ENCODE measurements at regions not wholly inside any gene's neighbourhood (a gene's known extent, or its start where the extent isn't known, plus 50 kb on each side); places are given as distances from the start of the nearest gene placed in this dataset.

DNA sequence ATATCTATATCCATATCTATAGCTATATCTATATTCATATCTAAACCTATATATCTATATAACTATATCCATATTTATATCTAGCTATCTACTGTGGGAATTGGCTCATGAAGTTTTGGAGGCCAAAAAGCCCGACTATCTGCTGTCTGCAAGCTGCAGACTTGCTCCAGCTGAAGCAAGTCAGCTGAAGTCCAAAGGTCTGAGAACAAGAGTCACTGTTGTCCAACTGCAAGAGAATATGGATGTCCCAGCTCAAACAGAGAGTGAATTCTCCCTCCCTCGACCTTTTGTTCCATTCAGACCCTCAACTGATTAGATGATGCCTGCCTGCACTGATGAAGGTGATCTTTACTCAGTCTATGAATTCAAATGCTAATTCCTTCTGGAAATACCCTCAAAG is 63.3 kb upstream of the VCX start:
- Histone ChIP-seq H3K4ac (ENCODE audit: low read depth in 1 of 2, low read length in 2 of 2) (no peak overlapping the region), H2BK120ac (ENCODE audit: low read depth, low read length) (no peak overlapping the region), H3K4me3 (ENCODE audit: insufficient read depth in 1 of 2, low read depth in 1 of 2, low read length in 2 of 2) (no peak overlapping the region), H3K9ac (ENCODE audit: low read length) (no peak overlapping the region), H2AK5ac (ENCODE audit: low read length, severe bottlenecking) (no peak overlapping the region), H3K4me1 (ENCODE audit: control insufficient read depth, insufficient read depth, low read depth, low read length) (no peaks in the 10 kb centered on the region), H3K36me3 (ENCODE audit: control insufficient read depth in 1 of 2, insufficient read depth in 2 of 2, low read depth in 1 of 2, low read length in 2 of 2) (no peaks in the 10 kb centered on the region), H2BK12ac (ENCODE audit: low read length in 2 of 2) (no peak overlapping the region), H2BK15ac (ENCODE audit: low read depth, poor library complexity, severe bottlenecking) (no peak overlapping the region), H2BK5ac (ENCODE audit: low read depth, low read length, poor library complexity, severe bottlenecking) (no peak overlapping the region), H3K27ac (ENCODE audit: low read length, poor library complexity, severe bottlenecking) (no peak overlapping the region), H3K4me2 (ENCODE audit: low read length, poor library complexity, severe bottlenecking) (no peak overlapping the region), H3K9me3 (ENCODE audit: control insufficient read depth, low read length) (peaks cover 10% of the 10 kb centered on the region), H2AFZ (ENCODE audit: low read depth, low read length) (no peak overlapping the region), H3K18ac (ENCODE audit: low read depth in 1 of 2, low read length in 2 of 2) (no peak overlapping the region), H3K23ac (ENCODE audit: low read length in 2 of 2) (no peak overlapping the region), H3K79me1 (replicated peaks; ENCODE audit: low read length, poor library complexity, severe bottlenecking) (no peaks in the 10 kb centered on the region), H3K27me3 (ENCODE audit: control insufficient read depth in 1 of 2, insufficient read depth in 1 of 2, low read length in 2 of 2) (no peaks in the 10 kb centered on the region), H3K14ac (ENCODE audit: low read length in 2 of 2) (no peak overlapping the region), H4K91ac (ENCODE audit: low read length) (no peak overlapping the region), H4K8ac (ENCODE audit: low read length) (no peak overlapping the region)
- WGBS = 37% methylated on average over 2 of the region's 2 CpGs
- no peak for DNase-seq

DNA sequence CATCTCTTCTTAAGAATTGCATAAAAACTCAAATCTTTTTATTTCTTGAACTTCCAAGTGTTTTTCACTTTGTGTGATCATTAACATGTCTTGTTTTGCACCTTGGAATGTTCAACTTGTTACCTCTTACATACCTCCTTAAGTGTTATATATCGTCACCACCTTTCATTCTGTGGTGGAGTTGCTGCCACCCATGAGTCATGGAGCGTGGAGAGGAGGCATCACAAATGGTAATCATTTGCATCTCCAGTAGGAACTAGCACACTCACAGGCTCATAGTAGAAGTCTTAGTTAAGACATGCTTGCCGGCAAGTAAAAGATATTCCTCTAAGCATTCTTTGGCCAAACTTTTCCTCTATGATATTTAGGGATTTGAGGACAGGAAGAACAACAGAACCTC is 67.0 kb upstream of the VCX start:
- H3K9me3 ChIP-seq (ENCODE audit: control insufficient read depth, low read length) = peaks cover 8% of the 10 kb centered on the region
- no peak overlapping the region for H2BK120ac ChIP-seq (ENCODE audit: low read depth, low read length)
- H3K4me3 ChIP-seq (ENCODE audit: insufficient read depth in 1 of 2, low read depth in 1 of 2, low read length in 2 of 2) = no peak overlapping the region
- WGBS = 69% methylated on average over 2 of the region's 3 CpGs
- H3K27ac ChIP-seq (ENCODE audit: low read length, poor library complexity, severe bottlenecking) = no peak overlapping the region
- H2BK5ac ChIP-seq (ENCODE audit: low read depth, low read length, poor library complexity, severe bottlenecking) = no peak overlapping the region
- no peaks in the 10 kb centered on the region for H3K79me1 ChIP-seq (replicated peaks; ENCODE audit: low read length, poor library complexity, severe bottlenecking)
- H3K27me3 ChIP-seq (ENCODE audit: control insufficient read depth in 1 of 2, insufficient read depth in 1 of 2, low read length in 2 of 2) = no peaks in the 10 kb centered on the region
- no peak overlapping the region for H2AFZ ChIP-seq (ENCODE audit: low read depth, low read length)
- H4K91ac ChIP-seq (ENCODE audit: low read length) = no peak overlapping the region
- H4K8ac ChIP-seq (ENCODE audit: low read length) = no peak overlapping the region
- no peak overlapping the region for H3K23ac ChIP-seq (ENCODE audit: low read length in 2 of 2)
- H3K18ac ChIP-seq (ENCODE audit: low read depth in 1 of 2, low read length in 2 of 2) = no peak overlapping the region
- H2BK15ac ChIP-seq (ENCODE audit: low read depth, poor library complexity, severe bottlenecking) = no peak overlapping the region
- no peaks in the 10 kb centered on the region for H3K36me3 ChIP-seq (ENCODE audit: control insufficient read depth in 1 of 2, insufficient read depth in 2 of 2, low read depth in 1 of 2, low read length in 2 of 2)
- H3K14ac ChIP-seq (ENCODE audit: low read length in 2 of 2) = no peak overlapping the region
- DNase-seq = no peak
- no peak overlapping the region for H3K4me2 ChIP-seq (ENCODE audit: low read length, poor library complexity, severe bottlenecking)
- no peak overlapping the region for H2AK5ac ChIP-seq (ENCODE audit: low read length, severe bottlenecking)
- no peak overlapping the region for H2BK12ac ChIP-seq (ENCODE audit: low read length in 2 of 2)
- H3K4ac ChIP-seq (ENCODE audit: low read depth in 1 of 2, low read length in 2 of 2) = no peak overlapping the region
- H3K9ac ChIP-seq (ENCODE audit: low read length) = no peak overlapping the region
- no peaks in the 10 kb centered on the region for H3K4me1 ChIP-seq (ENCODE audit: control insufficient read depth, insufficient read depth, low read depth, low read length)

DNA sequence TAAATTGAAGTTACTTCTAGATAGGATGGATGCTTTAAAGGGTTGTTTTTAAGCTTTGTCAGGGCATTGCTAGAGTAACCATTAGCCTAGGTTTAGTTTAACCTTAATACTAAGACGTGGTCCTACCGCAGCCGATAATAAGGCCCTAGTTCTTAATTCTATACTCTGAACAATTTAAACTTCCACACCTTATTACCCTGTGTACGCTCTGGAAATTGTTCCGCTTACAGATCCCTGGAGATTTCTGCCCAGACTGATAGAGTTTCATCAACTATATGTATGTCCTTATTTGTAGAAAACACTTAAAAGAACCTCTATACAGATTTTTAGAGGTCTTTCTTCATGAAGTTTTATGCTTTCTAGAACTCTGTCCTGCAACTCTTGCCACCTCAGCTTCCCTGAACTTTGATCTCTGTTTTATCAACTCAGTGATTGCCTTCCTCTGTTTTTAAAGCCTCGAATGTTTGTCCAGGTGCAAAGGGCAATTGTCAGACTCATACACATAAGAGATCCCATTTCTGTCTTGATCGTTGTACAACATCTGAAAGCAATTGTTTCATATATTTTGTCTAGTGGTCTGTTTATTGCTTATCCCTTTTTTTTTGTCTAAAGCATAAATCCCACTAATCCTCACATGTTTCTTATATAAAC is 71.1 kb upstream of the VCX start:
- Histone ChIP-seq H2BK5ac (ENCODE audit: low read depth, low read length, poor library complexity, severe bottlenecking) (no peak overlapping the region), H2AFZ (ENCODE audit: low read depth, low read length) (no peak overlapping the region), H3K14ac (ENCODE audit: low read length in 2 of 2) (no peak overlapping the region), H3K36me3 (ENCODE audit: control insufficient read depth in 1 of 2, insufficient read depth in 2 of 2, low read depth in 1 of 2, low read length in 2 of 2) (no peaks in the 10 kb centered on the region), H3K9ac (ENCODE audit: low read length) (no peak overlapping the region), H3K27ac (ENCODE audit: low read length, poor library complexity, severe bottlenecking) (no peak overlapping the region), H2BK120ac (ENCODE audit: low read depth, low read length) (no peak overlapping the region), H3K4me3 (ENCODE audit: insufficient read depth in 1 of 2, low read depth in 1 of 2, low read length in 2 of 2) (no peak overlapping the region), H4K8ac (ENCODE audit: low read length) (no peak overlapping the region), H3K27me3 (ENCODE audit: control insufficient read depth in 1 of 2, insufficient read depth in 1 of 2, low read length in 2 of 2) (no peaks in the 10 kb centered on the region), H3K18ac (ENCODE audit: low read depth in 1 of 2, low read length in 2 of 2) (no peak overlapping the region), H2AK5ac (ENCODE audit: low read length, severe bottlenecking) (no peak overlapping the region), H3K4me2 (ENCODE audit: low read length, poor library complexity, severe bottlenecking) (no peak overlapping the region), H2BK15ac (ENCODE audit: low read depth, poor library complexity, severe bottlenecking) (no peak overlapping the region), H4K91ac (ENCODE audit: low read length) (no peak overlapping the region), H3K9me3 (ENCODE audit: control insufficient read depth, low read length) (peaks cover 3% of the 10 kb centered on the region), H3K4me1 (ENCODE audit: control insufficient read depth, insufficient read depth, low read depth, low read length) (no peaks in the 10 kb centered on the region), H2BK12ac (ENCODE audit: low read length in 2 of 2) (no peak overlapping the region), H3K4ac (ENCODE audit: low read depth in 1 of 2, low read length in 2 of 2) (no peak overlapping the region), H3K23ac (ENCODE audit: low read length in 2 of 2) (no peak overlapping the region), H3K79me1 (replicated peaks; ENCODE audit: low read length, poor library complexity, severe bottlenecking) (no peaks in the 10 kb centered on the region)
- 67% methylated on average over 3 of the region's 7 CpGs for WGBS
- no peak for DNase-seq

DNA sequence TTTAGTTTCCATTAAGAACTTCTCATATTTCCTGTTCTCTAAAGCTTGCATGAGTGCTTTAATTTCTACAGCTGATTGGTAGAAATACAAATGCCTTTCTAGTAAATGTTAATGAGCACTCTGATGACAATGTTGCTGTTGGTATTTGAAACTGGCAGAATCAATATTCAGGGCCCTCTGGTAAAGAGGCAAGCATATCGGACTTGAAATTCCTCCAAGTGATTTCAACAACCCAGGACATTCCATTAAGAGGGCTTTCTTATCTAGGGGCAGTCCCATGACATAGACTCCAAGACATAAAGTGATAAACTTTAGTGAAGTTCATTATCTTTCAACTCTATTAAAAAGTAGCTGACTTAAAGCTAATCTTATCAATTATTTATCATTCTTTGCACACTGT is 83.1 kb upstream of the VCX start:
- Histone ChIP-seq H3K27me3 (ENCODE audit: control insufficient read depth in 1 of 2, insufficient read depth in 1 of 2, low read length in 2 of 2) (no peaks in the 10 kb centered on the region), H3K18ac (ENCODE audit: low read depth in 1 of 2, low read length in 2 of 2) (no peak overlapping the region), H4K8ac (ENCODE audit: low read length) (no peak overlapping the region), H2AFZ (ENCODE audit: low read depth, low read length) (no peak overlapping the region), H2BK15ac (ENCODE audit: low read depth, poor library complexity, severe bottlenecking) (no peak overlapping the region), H2AK5ac (ENCODE audit: low read length, severe bottlenecking) (no peak overlapping the region), H3K4me2 (ENCODE audit: low read length, poor library complexity, severe bottlenecking) (no peak overlapping the region), H3K9me3 (ENCODE audit: control insufficient read depth, low read length) (peaks cover 4% of the 10 kb centered on the region), H2BK12ac (ENCODE audit: low read length in 2 of 2) (no peak overlapping the region), H2BK5ac (ENCODE audit: low read depth, low read length, poor library complexity, severe bottlenecking) (no peak overlapping the region), H3K27ac (ENCODE audit: low read length, poor library complexity, severe bottlenecking) (no peak overlapping the region), H3K9ac (ENCODE audit: low read length) (no peak overlapping the region), H3K79me1 (replicated peaks; ENCODE audit: low read length, poor library complexity, severe bottlenecking) (no peaks in the 10 kb centered on the region), H3K14ac (ENCODE audit: low read length in 2 of 2) (no peak overlapping the region), H3K36me3 (ENCODE audit: control insufficient read depth in 1 of 2, insufficient read depth in 2 of 2, low read depth in 1 of 2, low read length in 2 of 2) (no peaks in the 10 kb centered on the region), H3K23ac (ENCODE audit: low read length in 2 of 2) (no peak overlapping the region), H3K4ac (ENCODE audit: low read depth in 1 of 2, low read length in 2 of 2) (no peak overlapping the region), H2BK120ac (ENCODE audit: low read depth, low read length) (no peak overlapping the region), H3K4me3 (ENCODE audit: insufficient read depth in 1 of 2, low read depth in 1 of 2, low read length in 2 of 2) (no peak overlapping the region), H3K4me1 (ENCODE audit: control insufficient read depth, insufficient read depth, low read depth, low read length) (no peaks in the 10 kb centered on the region), H4K91ac (ENCODE audit: low read length) (no peak overlapping the region)
- no CpG with 5 or more reads among the region's 1 CpG for WGBS
- no peak for DNase-seq

Data from mesenchymal stem cell (in vitro differentiated cells and primary cell).